ENCODE measurements at regions not wholly inside any gene's neighbourhood (a gene's known extent, or its start where the extent isn't known, plus 50 kb on each side); places are given as distances from the start of the nearest gene placed in this dataset.

DNA sequence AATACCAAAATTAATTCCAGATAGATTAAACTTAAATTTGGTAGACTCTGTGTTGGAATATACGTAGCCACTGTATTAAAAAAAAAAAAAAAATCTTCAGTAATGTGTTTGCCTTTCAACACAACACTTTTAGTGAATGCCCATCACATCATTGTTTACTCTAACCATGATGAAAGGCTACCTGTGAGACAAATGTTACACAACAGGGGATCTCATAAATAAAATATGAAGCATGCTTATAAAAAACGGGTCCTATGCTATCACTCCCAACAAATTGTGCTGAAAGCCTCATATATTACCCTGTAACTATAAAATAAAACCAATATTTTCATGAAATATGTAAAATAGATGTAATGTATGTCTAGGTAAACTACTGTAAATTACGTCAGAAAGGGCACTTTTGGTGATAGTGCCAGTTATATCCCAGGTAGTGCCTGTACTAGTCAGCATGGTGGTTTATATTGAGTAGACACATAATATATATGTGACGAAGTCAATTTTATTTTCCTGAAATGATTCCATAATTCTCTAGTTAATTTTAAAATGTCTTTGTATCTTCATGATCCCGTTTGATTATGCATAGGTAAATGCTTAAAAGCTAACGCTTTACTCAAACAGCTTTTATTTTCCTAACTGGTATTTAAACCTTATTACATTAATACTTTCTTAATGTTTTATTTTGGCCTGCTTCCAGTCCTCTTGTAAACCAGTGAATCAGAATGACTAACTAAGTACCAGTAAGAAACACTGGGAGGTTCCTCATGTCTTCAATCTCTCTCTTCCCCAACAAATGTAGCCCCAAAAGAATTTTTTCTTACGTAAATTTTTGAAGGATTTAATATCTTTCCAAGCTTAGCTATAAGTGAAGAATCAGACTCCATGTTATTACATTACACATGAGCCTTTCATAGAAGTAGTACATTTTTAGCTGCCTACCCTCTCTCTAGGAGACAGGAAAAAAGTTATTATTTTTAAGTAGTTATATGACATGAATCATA, 420.3 kb downstream of the GABRG2 start:
- TF ChIP-seq, protein P1, sequence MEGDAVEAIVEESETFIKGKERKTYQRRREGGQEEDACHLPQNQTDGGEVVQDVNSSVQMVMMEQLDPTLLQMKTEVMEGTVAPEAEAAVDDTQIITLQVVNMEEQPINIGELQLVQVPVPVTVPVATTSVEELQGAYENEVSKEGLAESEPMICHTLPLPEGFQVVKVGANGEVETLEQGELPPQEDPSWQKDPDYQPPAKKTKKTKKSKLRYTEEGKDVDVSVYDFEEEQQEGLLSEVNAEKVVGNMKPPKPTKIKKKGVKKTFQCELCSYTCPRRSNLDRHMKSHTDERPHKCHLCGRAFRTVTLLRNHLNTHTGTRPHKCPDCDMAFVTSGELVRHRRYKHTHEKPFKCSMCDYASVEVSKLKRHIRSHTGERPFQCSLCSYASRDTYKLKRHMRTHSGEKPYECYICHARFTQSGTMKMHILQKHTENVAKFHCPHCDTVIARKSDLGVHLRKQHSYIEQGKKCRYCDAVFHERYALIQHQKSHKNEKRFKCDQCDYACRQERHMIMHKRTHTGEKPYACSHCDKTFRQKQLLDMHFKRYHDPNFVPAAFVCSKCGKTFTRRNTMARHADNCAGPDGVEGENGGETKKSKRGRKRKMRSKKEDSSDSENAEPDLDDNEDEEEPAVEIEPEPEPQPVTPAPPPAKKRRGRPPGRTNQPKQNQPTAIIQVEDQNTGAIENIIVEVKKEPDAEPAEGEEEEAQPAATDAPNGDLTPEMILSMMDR (IDR thresholded peaks at IDR 0.05), result no peak
- no peaks in the 10 kb centered on the region for H3K27me3 ChIP-seq
- H3K36me3 ChIP-seq, result no peaks in the 10 kb centered on the region
- H3K4me1 ChIP-seq, result no peaks in the 10 kb centered on the region
- no peaks in the 10 kb centered on the region for H3K9me3 ChIP-seq
- H3K4me3 ChIP-seq, result no peak overlapping the region
- H3K27ac ChIP-seq, result no peak overlapping the region
- DNase-seq (ENCODE audit: low spot score), result no peak

DNA sequence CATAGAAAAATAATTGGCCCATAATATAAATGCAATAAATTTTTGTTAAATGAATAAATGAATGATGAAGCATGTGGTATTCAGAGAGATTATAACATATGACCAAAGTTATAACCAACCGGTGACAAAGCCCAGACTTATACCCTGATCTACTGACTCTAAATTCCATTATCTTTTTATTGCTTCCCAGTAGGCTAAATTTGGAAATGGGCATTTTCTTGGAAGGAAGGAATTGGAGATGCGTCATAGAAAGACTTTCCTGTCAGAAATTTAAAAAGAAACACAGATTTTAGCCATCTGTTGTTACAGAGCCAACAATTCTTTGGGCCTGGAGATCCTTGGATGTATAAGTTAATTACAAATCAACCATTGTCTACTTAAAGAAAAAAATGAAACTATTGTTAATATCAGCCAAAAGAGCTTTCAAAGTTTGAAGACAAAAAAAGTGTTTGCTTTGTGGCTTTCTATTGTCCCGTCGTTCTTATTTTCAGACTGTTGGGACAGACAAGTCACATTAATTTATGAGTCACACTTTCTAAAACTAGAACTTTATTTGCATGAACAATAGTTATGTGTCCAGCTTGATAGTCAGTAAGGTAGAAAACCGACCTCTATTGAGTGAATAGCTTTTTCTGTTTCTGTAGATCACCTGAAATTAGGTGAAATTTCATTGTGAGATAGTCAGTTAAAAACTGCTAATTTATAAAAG, 428.7 kb downstream of the GABRG2 start:
- Histone ChIP-seq H3K4me1 (no peaks in the 10 kb centered on the region), H3K36me3 (no peaks in the 10 kb centered on the region), H3K9me3 (no peaks in the 10 kb centered on the region), H3K27ac (no peak overlapping the region), H3K27me3 (no peaks in the 10 kb centered on the region), H3K4me3 (no peak overlapping the region)
- TF ChIP-seq, protein P1 (IDR thresholded peaks at IDR 0.05), result no peak
- DNase-seq (ENCODE audit: low spot score), result no peak

DNA sequence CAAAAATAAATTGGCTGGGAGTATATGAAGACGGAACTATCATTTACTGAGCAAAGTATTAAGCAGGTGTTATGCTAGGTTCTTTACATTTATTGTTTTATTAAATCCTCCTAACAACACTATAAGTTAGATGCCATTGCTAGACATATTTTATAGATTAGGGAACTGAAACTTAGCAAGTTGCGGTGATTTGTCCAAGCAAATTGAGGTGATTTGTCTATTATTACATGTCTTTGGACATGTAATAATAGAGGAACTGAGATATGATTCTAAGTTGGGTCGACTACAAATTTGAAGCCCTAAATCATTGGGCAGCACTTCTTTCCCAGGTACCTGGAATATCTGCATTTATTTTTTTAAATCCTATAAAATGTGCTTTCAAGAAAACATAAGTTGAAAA, 429.9 kb downstream of the GABRG2 start:
- no peaks in the 10 kb centered on the region for H3K36me3 ChIP-seq
- H3K27me3 ChIP-seq, result no peaks in the 10 kb centered on the region
- no peaks in the 10 kb centered on the region for H3K4me1 ChIP-seq
- no peak for DNase-seq (ENCODE audit: low spot score)
- TF ChIP-seq, protein P1 (IDR thresholded peaks at IDR 0.05), result no peak
- H3K4me3 ChIP-seq, result no peak overlapping the region
- H3K27ac ChIP-seq, result no peak overlapping the region
- no peaks in the 10 kb centered on the region for H3K9me3 ChIP-seq

DNA sequence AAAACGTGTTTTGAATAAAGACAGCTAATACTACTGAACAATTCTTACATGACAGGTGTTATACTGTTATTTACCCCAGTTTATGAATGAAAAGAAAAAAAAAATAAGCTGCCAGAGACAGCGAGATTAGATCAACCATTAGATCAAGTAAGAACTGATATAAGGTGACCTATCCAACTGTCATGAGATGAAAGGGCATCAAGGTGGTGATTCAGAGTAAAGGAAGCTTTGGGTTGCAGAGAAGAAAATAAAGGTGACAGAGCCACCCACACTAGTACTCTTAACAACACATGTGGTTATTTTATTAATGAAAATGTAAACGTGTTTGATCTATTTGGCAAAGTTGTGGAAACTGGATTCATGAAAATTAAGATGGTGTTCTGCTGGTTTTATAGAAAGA, 435.2 kb downstream of the GABRG2 start:
- TF ChIP-seq, protein P1 (IDR thresholded peaks at IDR 0.05), result no peak
- no peaks in the 10 kb centered on the region for H3K27me3 ChIP-seq
- no peaks in the 10 kb centered on the region for H3K9me3 ChIP-seq
- H3K4me1 ChIP-seq, result no peaks in the 10 kb centered on the region
- DNase-seq (ENCODE audit: low spot score), result no peak
- no peak overlapping the region for H3K4me3 ChIP-seq
- no peak overlapping the region for H3K27ac ChIP-seq
- no peaks in the 10 kb centered on the region for H3K36me3 ChIP-seq

DNA sequence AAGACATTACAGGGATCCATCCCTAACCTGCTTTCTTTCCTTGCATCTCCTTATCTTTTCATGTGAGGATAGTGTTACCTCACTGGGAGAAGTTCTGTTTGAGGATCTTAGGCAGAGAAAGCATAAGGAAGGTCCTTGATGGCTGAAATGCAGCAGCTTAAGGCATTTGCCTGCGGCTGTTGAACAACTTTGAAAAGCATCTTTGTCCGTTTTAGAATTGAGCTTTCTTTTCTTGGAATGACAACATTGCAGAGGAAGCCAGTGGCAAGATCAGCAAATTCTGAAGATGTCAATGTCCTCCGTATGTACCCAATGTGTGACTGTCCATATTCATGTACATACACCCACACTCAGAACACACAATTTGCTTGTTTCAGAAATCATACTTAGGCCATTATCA, 436.2 kb downstream of the GABRG2 start:
- no peaks in the 10 kb centered on the region for H3K36me3 ChIP-seq
- no peak overlapping the region for H3K4me3 ChIP-seq
- H3K27ac ChIP-seq, result no peak overlapping the region
- H3K9me3 ChIP-seq, result no peaks in the 10 kb centered on the region
- H3K27me3 ChIP-seq, result no peaks in the 10 kb centered on the region
- H3K4me1 ChIP-seq, result no peaks in the 10 kb centered on the region
- TF ChIP-seq, protein P1 (IDR thresholded peaks at IDR 0.05), result no peak
- no peak for DNase-seq (ENCODE audit: low spot score)
